Gastroesophageal sphincter (tissue), 4 donors: ENCODE measurements at regions not wholly inside any gene's neighbourhood (a gene's known extent, or its start where the extent isn't known, plus 50 kb on each side); places are given as distances from the start of the nearest gene placed in this dataset.

Source experiments
- ATAC-seq: fragments of 150-250 bp; one replicate; pipeline ENCODE4 v1.9.1; 2016; ENCODE audit warnings: mild to moderate bottlenecking, moderate library complexity
- H3K27ac ChIP-seq, 4 donors: fragments of 200-600 bp; sonication (generic) in 3 of 4; 1 replicate in 3 of 4; 2 replicates in 1 of 4; pipeline ENCODE4 v1.5.1; 2016 to 2019
- H3K27me3 ChIP-seq: fragments of 200-600 bp; sonication (generic); one replicate; pipeline ENCODE4 v1.5.1; 2019
- H3K36me3 ChIP-seq, 2 donors: fragments of 200-600 bp; sonication (generic); one replicate each; pipeline ENCODE4 v1.5.1; 2019; ENCODE audit warnings: control low read depth in 1 of 2
- H3K4me1 ChIP-seq, 3 donors: fragments of 200-600 bp; sonication (generic); 1 replicate in 2 of 3; 2 replicates in 1 of 3; pipeline ENCODE4 v1.5.1; 2016 to 2019; ENCODE audit warnings: control low read depth in 2 of 3
- H3K4me3 ChIP-seq, 2 donors: fragments of 200-600 bp; sonication (generic); one replicate each; pipeline ENCODE4 v1.5.1; 2019; ENCODE audit warnings: mild to moderate bottlenecking in 1 of 2, moderate library complexity in 1 of 2
- H3K9me3 ChIP-seq, 3 donors: fragments of 200-600 bp; sonication (generic); one replicate each; pipeline ENCODE4 v1.5.1; 2017 to 2019; ENCODE audit warnings: control low read depth in 2 of 3
- CTCF ChIP-seq, 4 experiments: fragments of 200-600 bp in 2 of 4; fragments of 450-650 bp in 2 of 4; sonication (generic) in 1 of 4; IDR thresholded peaks; one replicate each; pipeline ENCODE4 v1.5.1; 2017 to 2019; ENCODE audit warnings: antibody characterized with exemption in 4 of 4, mild to moderate bottlenecking in 2 of 4, moderate library complexity in 2 of 4
- EP300 ChIP-seq: sonication (generic); formaldehyde crosslinking; IDR thresholded peaks from one replicate; pipeline ENCODE4 v1.6.1; 2017; ENCODE audit warnings: antibody characterized with exemption, mild to moderate bottlenecking
- POLR2A ChIP-seq, 2 donors: fragments of 450-650 bp; IDR thresholded peaks; one replicate each; pipeline ENCODE4 v1.6.1; 2017; ENCODE audit warnings: antibody characterized with exemption in 2 of 2, mild to moderate bottlenecking in 2 of 2, moderate library complexity in 1 of 2
- POLR2AphosphoS5 ChIP-seq: sonication (generic); formaldehyde crosslinking; IDR thresholded peaks from one replicate; pipeline ENCODE4 v1.6.1; 2017; ENCODE audit warnings: antibody characterized with exemption
- WGBS, 2 donors: methylation state at CpG; one replicate each; pipeline ENCODE4 v1.1.5; 2018; ENCODE audit warnings: low coverage in 1 of 2; 5-methylcytosine and 5-hydroxymethylcytosine counted together

- 78 to 90% methylated on average over 1 of the region's 1 CpG for WGBS, 2 donors
- Histone ChIP-seq H3K36me3 (no peaks in the 10 kb centered on the region), H3K4me1 (no peaks in the 10 kb centered on the region), H3K9me3 (no peaks in the 10 kb centered on the region), H3K27me3 (no peaks in the 10 kb centered on the region), H3K4me3 (no peak overlapping the region), H3K27ac (no peak overlapping the region)
- no peak for ATAC-seq
- no peak for TF ChIP-seq POLR2A (IDR thresholded peaks at IDR 0.05)
- TF ChIP-seq CTCF (IDR thresholded peaks at IDR 0.05) = no peak
- TF ChIP-seq EP300 = no peak
- TF ChIP-seq POLR2AphosphoS5 = no peak
Observed at GRCh38 chr14:87443039-87443438, 549.9 kb downstream of the GALC start.

- no peaks in the 10 kb centered on the region for H3K27me3 ChIP-seq
- H3K36me3 ChIP-seq = no peaks in the 10 kb centered on the region
- no peaks in the 10 kb centered on the region for H3K4me1 ChIP-seq
- WGBS, 2 donors = 63 to 86% methylated on average over 2 of the region's 2 CpGs
- H3K27ac ChIP-seq = no peak overlapping the region
- H3K9me3 ChIP-seq = no peaks in the 10 kb centered on the region
- TF ChIP-seq POLR2A (IDR thresholded peaks at IDR 0.05) = no peak
- TF ChIP-seq CTCF (IDR thresholded peaks at IDR 0.05) = no peak
- no peak for TF ChIP-seq POLR2AphosphoS5
- no peak for TF ChIP-seq EP300
- no peak for ATAC-seq
- H3K4me3 ChIP-seq = no peak overlapping the region
Observed at GRCh38 chr14:87437158-87437557, 555.8 kb downstream of the GALC start.

GRCh38 chr14:87434680-87435079, 558.3 kb downstream of the GALC start:
- Histone ChIP-seq H3K9me3 (no peaks in the 10 kb centered on the region), H3K27ac (no peak overlapping the region), H3K36me3 (no peaks in the 10 kb centered on the region), H3K27me3 (no peaks in the 10 kb centered on the region), H3K4me1 (no peaks in the 10 kb centered on the region), H3K4me3 (no peak overlapping the region)
- WGBS, 2 donors = 55% methylated on average over 1 of the region's 1 CpG; no CpG with 5 or more reads in 1 of the 2 donors
- ATAC-seq = no peak
- TF ChIP-seq POLR2AphosphoS5 = no peak
- TF ChIP-seq EP300 = no peak
- TF ChIP-seq CTCF (IDR thresholded peaks at IDR 0.05) = no peak
- TF ChIP-seq POLR2A (IDR thresholded peaks at IDR 0.05) = no peak

GRCh38 chr14:87434011-87434410, 559.0 kb downstream of the GALC start:
- no peaks in the 10 kb centered on the region for H3K4me1 ChIP-seq
- no peak overlapping the region for H3K4me3 ChIP-seq
- H3K36me3 ChIP-seq = no peaks in the 10 kb centered on the region
- H3K27ac ChIP-seq = no peak overlapping the region
- no peaks in the 10 kb centered on the region for H3K9me3 ChIP-seq
- TF ChIP-seq EP300 (no peak), CTCF (IDR thresholded peaks at IDR 0.05) (no peak), POLR2AphosphoS5 (no peak), POLR2A (IDR thresholded peaks at IDR 0.05) (no peak)
- no peak for ATAC-seq
- H3K27me3 ChIP-seq = no peaks in the 10 kb centered on the region
- WGBS, 2 donors = 82 to 91% methylated on average over 1 of the region's 1 CpG

- no peak for TF ChIP-seq POLR2AphosphoS5
- 86 to 96% methylated on average over 6 of the region's 6 CpGs for WGBS, 2 donors
- no peak for ATAC-seq
Observed at GRCh38 chr14:87432698-87433097, 560.3 kb downstream of the GALC start.

GRCh38 chr14:87430810-87431209, 562.2 kb downstream of the GALC start:
- no peak for ATAC-seq
- no peaks in the 10 kb centered on the region for H3K9me3 ChIP-seq
- H3K27me3 ChIP-seq = no peaks in the 10 kb centered on the region
- no peaks in the 10 kb centered on the region for H3K4me1 ChIP-seq
- TF ChIP-seq POLR2AphosphoS5 (no peak), POLR2A (IDR thresholded peaks at IDR 0.05) (no peak), EP300 (no peak), CTCF (IDR thresholded peaks at IDR 0.05) (no peak)
- no peaks in the 10 kb centered on the region for H3K36me3 ChIP-seq
- H3K4me3 ChIP-seq = no peak overlapping the region
- H3K27ac ChIP-seq = no peak overlapping the region

More at GRCh38 chr14:87432698-87433097, 560.3 kb downstream of the GALC start:
- no peaks in the 10 kb centered on the region for H3K36me3 ChIP-seq
- no peak overlapping the region for H3K27ac ChIP-seq
- H3K27me3 ChIP-seq = no peaks in the 10 kb centered on the region
- no peaks in the 10 kb centered on the region for H3K4me1 ChIP-seq
- no peak overlapping the region for H3K4me3 ChIP-seq
- H3K9me3 ChIP-seq = no peaks in the 10 kb centered on the region
